ENCODE measurements at regions not wholly inside any gene's neighbourhood (a gene's known extent, or its start where the extent isn't known, plus 50 kb on each side); places are given as distances from the start of the nearest gene placed in this dataset.
"Not testable (repeated sequence)": the region's sequence is repeated elsewhere in the genome, so short reads cannot be mapped to it uniquely, and the experiment has no call there.

DNA sequence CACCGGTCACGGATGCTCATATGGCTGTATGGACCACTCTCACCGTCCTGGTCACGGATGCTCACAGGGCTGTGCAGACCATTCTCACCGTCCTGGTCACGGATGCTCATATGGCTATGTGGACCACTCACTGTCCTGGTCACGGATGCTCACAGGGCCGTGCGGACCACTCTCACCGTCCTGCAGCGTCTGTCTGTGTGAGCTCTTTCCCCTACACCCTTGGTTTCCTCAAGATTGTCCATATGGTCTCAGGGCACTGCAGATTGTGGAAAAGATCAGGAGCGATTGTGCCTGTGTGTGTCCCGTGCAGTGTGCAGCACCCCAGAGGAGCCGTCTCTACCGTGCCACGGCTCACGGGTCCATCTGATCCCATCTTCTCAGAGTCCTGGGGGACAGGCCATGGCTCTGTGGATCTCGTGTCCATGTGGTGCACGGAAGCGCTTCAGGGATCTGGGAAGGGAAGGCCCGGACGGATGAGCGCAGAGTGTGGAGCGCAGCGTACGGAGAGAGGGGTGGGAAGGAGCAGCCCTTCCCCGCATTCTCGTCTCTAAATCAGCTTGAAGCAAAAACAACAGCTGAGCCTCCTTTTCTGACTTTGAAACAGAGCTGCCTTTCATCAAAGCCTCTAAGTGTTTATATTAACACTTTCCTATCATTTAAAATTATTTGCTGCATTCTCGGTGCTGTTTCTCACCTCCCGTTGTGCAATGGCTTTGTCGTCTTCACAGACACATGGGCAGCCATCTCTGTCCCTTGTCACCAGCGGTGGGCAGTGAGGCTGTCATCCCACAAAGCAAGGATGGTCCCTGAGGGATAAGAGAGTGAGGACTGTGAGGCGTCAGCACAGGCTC, 208.0 kb downstream of the BANP start:
- TF ChIP-seq, protein P1, sequence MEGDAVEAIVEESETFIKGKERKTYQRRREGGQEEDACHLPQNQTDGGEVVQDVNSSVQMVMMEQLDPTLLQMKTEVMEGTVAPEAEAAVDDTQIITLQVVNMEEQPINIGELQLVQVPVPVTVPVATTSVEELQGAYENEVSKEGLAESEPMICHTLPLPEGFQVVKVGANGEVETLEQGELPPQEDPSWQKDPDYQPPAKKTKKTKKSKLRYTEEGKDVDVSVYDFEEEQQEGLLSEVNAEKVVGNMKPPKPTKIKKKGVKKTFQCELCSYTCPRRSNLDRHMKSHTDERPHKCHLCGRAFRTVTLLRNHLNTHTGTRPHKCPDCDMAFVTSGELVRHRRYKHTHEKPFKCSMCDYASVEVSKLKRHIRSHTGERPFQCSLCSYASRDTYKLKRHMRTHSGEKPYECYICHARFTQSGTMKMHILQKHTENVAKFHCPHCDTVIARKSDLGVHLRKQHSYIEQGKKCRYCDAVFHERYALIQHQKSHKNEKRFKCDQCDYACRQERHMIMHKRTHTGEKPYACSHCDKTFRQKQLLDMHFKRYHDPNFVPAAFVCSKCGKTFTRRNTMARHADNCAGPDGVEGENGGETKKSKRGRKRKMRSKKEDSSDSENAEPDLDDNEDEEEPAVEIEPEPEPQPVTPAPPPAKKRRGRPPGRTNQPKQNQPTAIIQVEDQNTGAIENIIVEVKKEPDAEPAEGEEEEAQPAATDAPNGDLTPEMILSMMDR (IDR thresholded peaks at IDR 0.05): not testable (repeated sequence)
- TF ChIP-seq EZH2 (IDR thresholded peaks at IDR 0.05): not testable (repeated sequence)
